ENCODE measurements at regions not wholly inside any gene's neighbourhood (a gene's known extent, or its start where the extent isn't known, plus 50 kb on each side); places are given as distances from the start of the nearest gene placed in this dataset.
"Not testable (repeated sequence)": the region's sequence is repeated elsewhere in the genome, so short reads cannot be mapped to it uniquely, and the experiment has no call there.

DNA sequence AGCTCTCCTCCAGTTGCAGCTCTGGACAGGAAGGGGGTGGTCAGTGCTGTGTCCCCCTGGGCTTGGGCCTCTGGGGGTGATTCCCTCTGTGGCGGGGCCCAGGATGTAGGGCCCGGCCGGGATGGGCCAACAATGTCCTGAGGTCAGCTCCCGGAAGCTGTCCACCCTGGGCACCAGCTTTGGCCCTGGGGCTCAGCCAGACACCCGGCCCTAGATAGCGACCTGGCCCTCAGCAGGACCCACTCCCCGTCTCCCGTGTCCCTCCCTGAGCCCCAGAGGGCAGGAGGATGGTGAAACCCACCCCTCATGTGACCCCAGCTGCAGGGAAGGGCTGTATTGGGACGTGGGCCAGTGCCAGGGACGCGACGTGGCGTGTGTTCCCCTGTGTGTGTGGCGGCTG is 96.8 kb downstream of the TMEM121 start:
- DNase-seq = not testable (repeated sequence)

- DNase-seq = not testable (repeated sequence)
These were observed 98.0 kb downstream of the TMEM121 start for GRCh38 chr14:105624346-105624745.

GRCh38 chr14:105624749-105625434 is 98.5 kb downstream of the TMEM121 start:
- DNase-seq = not testable (repeated sequence)

DNA sequence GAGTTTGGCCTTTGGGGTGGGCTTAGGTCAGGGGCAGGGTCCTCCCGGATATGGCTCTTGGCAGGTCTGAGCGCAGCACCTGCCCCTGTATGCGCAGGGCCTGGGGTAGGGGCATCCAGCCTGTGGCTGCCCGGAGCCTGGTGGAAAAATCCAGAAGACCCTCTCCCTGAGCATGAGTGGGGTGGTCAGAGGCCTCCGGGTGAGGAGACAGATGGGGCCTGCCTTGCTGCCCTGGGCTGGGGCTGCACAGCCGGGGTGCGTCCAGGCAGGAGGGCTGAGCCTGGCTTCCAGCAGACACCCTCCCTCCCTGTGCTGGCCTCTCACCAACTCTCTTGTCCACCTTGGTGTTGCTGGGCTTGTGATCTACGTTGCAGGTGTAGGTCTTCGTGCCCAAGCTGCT is 99.1 kb downstream of the TMEM121 start:
- DNase-seq = not testable (repeated sequence)

DNA sequence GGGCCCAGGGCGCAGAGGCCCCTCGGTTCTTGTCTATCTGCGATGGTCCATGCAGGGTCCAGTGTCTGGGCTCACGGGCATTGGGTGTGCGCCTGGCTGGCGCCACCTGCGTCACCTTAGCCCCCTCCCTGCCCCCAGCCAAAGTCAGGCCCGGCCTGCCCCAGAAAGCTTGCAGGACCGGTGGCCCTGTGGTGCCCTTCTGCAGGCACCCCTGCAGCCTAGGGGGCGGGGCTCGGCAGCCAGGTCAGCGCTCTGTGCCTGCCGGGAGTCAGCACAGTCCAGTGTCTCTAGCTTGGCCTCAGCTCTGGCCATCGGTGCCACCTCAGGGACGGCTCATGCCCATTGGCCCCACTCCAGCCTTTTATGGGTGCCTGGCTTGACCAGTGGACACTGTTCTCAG is 99.7 kb downstream of the TMEM121 start:
- DNase-seq = not testable (repeated sequence)

DNA sequence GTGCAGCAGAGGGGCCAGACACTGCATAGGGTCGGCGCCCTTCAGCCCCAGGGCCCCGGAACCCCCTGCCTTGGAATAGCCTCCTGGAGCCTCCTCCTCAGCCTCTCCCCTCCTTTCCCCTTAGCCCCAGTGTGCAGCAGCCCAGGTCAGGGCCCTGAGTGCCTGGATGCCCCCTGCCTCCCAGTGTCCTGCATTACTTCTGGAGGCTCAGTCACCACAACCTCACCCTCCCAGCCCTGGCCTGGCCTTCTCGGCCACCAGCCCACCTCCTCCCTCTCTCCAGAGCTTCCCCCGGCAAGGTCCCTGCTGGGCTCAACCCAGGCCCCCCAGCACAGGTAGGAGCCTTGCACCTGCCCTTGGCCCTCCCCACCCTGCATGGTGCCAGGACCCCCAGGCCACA is 100.3 kb downstream of the TMEM121 start:
- not testable (repeated sequence) for DNase-seq

- not testable (repeated sequence) for DNase-seq
These were observed 100.9 kb downstream of the TMEM121 start for GRCh38 chr14:105627287-105627686.

DNA sequence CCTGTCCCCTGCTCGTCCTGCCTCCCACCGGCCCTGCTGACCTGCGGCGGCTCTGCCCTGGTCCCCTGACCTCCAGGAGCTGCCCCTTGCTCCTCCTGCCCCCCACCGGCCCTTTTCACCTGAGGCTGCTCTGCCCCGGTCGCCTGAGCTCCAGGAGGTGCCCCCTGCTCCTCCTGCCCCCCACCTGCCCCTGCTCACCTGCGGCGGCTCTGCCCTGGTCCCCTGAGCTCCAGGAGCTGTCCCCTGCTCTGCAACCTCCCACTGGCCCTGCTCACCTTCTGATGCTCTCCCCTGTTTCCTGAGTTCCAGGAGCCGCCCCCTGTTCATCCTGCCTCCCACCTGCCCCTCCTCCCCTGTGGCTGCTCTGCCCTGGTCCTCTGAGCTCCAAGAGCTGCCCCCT is 101.3 kb downstream of the TMEM121 start:
- DNase-seq = no peak

DNA sequence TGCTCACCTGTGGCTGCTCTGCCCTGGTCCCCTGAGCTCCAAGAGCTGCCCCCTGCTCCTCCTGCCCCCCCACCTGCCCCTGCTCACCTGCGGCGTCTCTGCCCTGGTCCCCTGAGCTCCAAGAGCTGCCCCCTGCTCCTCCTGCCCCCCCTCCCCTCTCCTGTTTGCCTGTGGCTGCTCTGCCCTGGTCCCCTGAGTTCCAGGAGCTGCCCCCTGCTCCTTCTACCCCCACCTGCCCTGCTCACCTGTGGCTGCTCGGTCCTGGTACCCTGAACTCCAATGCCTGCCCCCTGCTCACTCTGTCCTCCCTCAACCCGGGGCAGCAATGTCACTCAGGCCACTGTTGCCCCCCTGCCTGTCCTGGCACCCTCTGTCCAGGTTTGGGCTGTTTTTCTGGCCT is 101.7 kb downstream of the TMEM121 start:
- not testable (repeated sequence) for DNase-seq

DNA sequence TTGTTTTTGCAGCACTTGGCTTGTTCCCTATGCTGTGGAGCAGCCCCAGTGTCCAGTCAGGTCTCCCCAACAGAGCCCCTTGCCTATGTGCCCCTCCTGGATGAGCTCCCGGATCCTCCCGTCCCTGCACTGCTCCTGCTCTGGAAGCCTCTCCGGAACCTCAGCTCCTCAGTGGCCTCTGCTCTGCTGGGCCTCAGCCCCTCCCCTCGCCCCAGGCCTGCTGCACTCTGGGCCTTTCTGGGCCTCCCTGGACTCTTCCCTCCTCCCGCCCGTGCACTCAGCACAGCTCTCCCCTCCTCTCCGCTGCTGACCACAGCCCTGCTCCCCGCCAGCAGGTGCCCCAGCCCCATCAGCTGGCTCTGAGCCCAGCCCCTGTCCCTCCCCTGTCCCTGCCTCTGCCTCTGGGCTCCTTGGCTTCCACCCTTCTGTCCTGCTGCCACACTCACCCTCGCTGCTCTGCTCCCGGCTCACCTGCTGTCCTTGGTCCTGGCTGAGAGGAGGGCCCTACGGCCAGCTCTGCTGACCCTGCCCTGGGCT is 102.2 kb downstream of the TMEM121 start:
- DNase-seq = not testable (repeated sequence)

GRCh38 chr14:105629091-105629885 is 102.9 kb downstream of the TMEM121 start:
- not testable (repeated sequence) for DNase-seq

GRCh38 chr14:105629886-105630215 is 103.5 kb downstream of the TMEM121 start:
- no peak for DNase-seq

- not testable (repeated sequence) for DNase-seq
These were observed 104.0 kb downstream of the TMEM121 start for GRCh38 chr14:105630293-105630934.

GRCh38 chr14:105630935-105631779 is 104.8 kb downstream of the TMEM121 start:
- not testable (repeated sequence) for DNase-seq

GRCh38 chr14:105632010-105632409 is 105.6 kb downstream of the TMEM121 start:
- no peak for DNase-seq

DNA sequence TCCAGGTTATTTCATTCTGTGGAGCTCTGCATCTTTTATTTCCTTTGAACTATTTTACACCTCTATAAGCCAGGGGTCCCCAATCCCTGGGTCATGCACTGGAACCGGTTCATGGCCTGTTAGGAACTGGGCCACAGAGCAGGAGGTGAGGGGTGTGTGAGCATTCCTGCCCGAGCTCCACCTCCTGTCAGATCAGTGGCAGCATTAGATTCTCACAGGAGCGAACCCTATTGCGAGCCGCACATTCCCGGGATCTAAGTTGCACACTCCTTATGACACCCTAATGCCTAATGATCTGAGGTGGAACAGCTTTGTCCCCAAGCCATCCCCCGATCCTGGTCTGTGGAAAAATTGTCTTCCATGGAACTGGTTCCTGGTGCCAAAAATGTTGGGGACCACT is 107.2 kb downstream of the TMEM121 start:
- not testable (repeated sequence) for DNase-seq

- DNase-seq = no peak
These were observed 109.2 kb downstream of the TMEM121 start for GRCh38 chr14:105635560-105635959.

GRCh38 chr14:105636021-105636420 is 109.6 kb downstream of the TMEM121 start:
- not testable (repeated sequence) for DNase-seq

GRCh38 chr14:105636935-105637334 is 110.6 kb downstream of the TMEM121 start:
- DNase-seq = no peak

DNA sequence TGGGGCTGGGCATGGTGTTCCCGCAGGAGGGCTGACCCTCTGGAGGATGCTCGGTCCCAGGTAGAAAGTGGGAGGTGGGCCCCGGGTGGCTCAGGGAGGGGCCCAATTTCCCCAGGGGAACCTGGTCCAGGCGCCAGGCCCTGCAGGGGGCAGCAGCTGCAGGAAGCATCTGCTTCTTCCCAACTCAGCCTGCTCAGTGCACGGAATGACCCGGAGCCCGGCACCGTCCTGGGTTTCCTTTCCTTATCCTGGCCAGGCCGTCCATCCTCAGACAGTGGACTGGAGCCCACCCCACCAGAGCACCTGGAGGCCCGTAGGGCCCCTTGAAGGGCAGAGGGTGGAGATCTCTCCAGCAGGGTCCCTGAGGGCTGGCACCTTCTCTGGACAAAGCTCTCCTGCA is 111.0 kb downstream of the TMEM121 start:
- DNase-seq = not testable (repeated sequence)

GRCh38 chr14:105639969-105640931 is 113.9 kb downstream of the TMEM121 start:
- DNase-seq = not testable (repeated sequence)

All from NCI-H774 (cell line).